ENCODE measurements at regions not wholly inside any gene's neighbourhood (a gene's known extent, or its start where the extent isn't known, plus 50 kb on each side); places are given as distances from the start of the nearest gene placed in this dataset.

- no peak for DNase-seq (ENCODE audit: low spot score)
Observed at GRCh38 chr10:105793071-105793470, 1152.0 kb downstream of the SORCS3 start.

- no peak for DNase-seq (ENCODE audit: low spot score)
Observed at GRCh38 chr10:105785721-105786120, 1144.6 kb downstream of the SORCS3 start.

GRCh38 chr10:105783936-105784483 lies 1142.9 kb downstream of the SORCS3 start:
- DNase-seq (ENCODE audit: low spot score), result no peak

GRCh38 chr10:105774881-105775280 lies 1133.8 kb downstream of the SORCS3 start:
- DNase-seq (ENCODE audit: low spot score), result no peak

- no peak for DNase-seq (ENCODE audit: low spot score)
Observed at GRCh38 chr10:105774351-105774750, 1133.3 kb downstream of the SORCS3 start.

- no peak for DNase-seq (ENCODE audit: low spot score)
Observed at GRCh38 chr10:105770524-105771212, 1129.6 kb downstream of the SORCS3 start.

GRCh38 chr10:105769248-105770184 lies 1128.4 kb downstream of the SORCS3 start:
- no peak for DNase-seq (ENCODE audit: low spot score)

GRCh38 chr10:105763611-105764010 lies 1122.5 kb downstream of the SORCS3 start:
- DNase-seq (ENCODE audit: low spot score), result no peak

GRCh38 chr10:105761576-105762260 lies 1120.6 kb downstream of the SORCS3 start:
- DNase-seq (ENCODE audit: low spot score), result no peak

GRCh38 chr10:105759669-105760068 lies 1118.6 kb downstream of the SORCS3 start:
- DNase-seq (ENCODE audit: low spot score), result no peak

GRCh38 chr10:105758209-105758998 lies 1117.3 kb downstream of the SORCS3 start:
- no peak for DNase-seq (ENCODE audit: low spot score)

- no peak for DNase-seq (ENCODE audit: low spot score)
Observed at GRCh38 chr10:105757302-105757701, 1116.2 kb downstream of the SORCS3 start.

- no peak for DNase-seq (ENCODE audit: low spot score)
Observed at GRCh38 chr10:105756386-105756785, 1115.3 kb downstream of the SORCS3 start.

GRCh38 chr10:105751688-105752087 lies 1110.6 kb downstream of the SORCS3 start:
- DNase-seq (ENCODE audit: low spot score), result no peak

- DNase-seq (ENCODE audit: low spot score), result no peak
Observed at GRCh38 chr10:105745596-105746148, 1104.6 kb downstream of the SORCS3 start.

- DNase-seq (ENCODE audit: low spot score), result no peak
Observed at GRCh38 chr10:105743343-105744056, 1102.4 kb downstream of the SORCS3 start.

- no peak for DNase-seq (ENCODE audit: low spot score)
Observed at GRCh38 chr10:105742923-105743322, 1101.8 kb downstream of the SORCS3 start.

- no peak for DNase-seq (ENCODE audit: low spot score)
Observed at GRCh38 chr10:105742184-105742583, 1101.1 kb downstream of the SORCS3 start.

GRCh38 chr10:105734479-105734878 lies 1093.4 kb downstream of the SORCS3 start:
- DNase-seq (ENCODE audit: low spot score), result no peak

GRCh38 chr10:105733924-105734323 lies 1092.8 kb downstream of the SORCS3 start:
- no peak for DNase-seq (ENCODE audit: low spot score)

Measured in CD4-positive, alpha-beta T cell treated with Interleukin-2 at 100 ng/mL for 4 hours (primary cell).